GM23338 (cell line): ENCODE measurements at regions not wholly inside any gene's neighbourhood (a gene's known extent, or its start where the extent isn't known, plus 50 kb on each side); places are given as distances from the start of the nearest gene placed in this dataset.

Experiments
- CREB1 ChIP-seq: fragments of 250-450 bp; sonication (Bioruptor Pico); IDR thresholded peaks from 2 replicates; pipeline ENCODE4 v1.5.0; 2020; ENCODE audit warnings: low read depth, mild to moderate bottlenecking, moderate library complexity
- JUNB ChIP-seq: IDR thresholded peaks from one replicate; pipeline ENCODE4 v1.6.1; 2016; ENCODE audit warnings: antibody characterized with exemption; ENCODE audit not compliant: unreplicated experiment
- POLR2AphosphoS5 ChIP-seq: IDR thresholded peaks from 2 replicates; pipeline ENCODE4 v1.6.1; 2016; ENCODE audit warnings: antibody characterized with exemption, low read depth
- TF ChIP-seq, protein P1 (sequence below): fragments of 250-450 bp; sonication (Bioruptor Pico); IDR thresholded peaks from 2 replicates; pipeline ENCODE4 v1.5.0; 2020; ENCODE audit warnings: mild to moderate bottlenecking, moderate library complexity
- TF ChIP-seq, protein P2 (sequence below): IDR thresholded peaks from one replicate; pipeline ENCODE4 v1.6.1; 2018; ENCODE audit warnings: antibody characterized with exemption; ENCODE audit not compliant: unreplicated experiment
- TF ChIP-seq, protein P3 (sequence below), 2 experiments: fragments of 200-600 bp in 1 of 2; sonication (generic) in 1 of 2; conservative IDR thresholded peaks; 2 replicates each; pipeline versions ENCODE4 v1.5.1 to v1.6.1; 2016 to 2017; ENCODE audit warnings: antibody characterized with exemption in 2 of 2, low read depth in 2 of 2, mild to moderate bottlenecking in 2 of 2, moderate library complexity in 1 of 2

DNA sequence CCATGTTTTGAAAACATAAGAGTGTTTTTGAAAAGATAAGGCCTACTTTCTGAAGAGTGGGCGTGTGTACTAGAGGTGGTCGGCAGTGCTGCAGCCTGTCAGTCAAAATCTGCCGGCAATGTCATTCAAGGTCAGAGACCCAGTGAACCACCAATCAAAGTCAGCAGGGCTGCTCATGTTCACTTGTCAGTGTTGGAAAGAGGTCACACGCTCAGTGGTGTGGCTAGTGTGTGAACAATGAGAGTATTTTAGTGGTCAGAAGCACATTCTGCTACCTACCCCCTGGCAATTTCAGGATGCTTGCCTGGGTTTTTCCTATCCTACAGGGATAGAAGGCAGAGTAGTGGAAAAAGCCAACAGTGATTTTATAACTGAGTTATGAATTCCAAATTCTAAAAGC lies 278.5 kb upstream of the ONECUT1 start (continued):
- TF ChIP-seq, protein P1, sequence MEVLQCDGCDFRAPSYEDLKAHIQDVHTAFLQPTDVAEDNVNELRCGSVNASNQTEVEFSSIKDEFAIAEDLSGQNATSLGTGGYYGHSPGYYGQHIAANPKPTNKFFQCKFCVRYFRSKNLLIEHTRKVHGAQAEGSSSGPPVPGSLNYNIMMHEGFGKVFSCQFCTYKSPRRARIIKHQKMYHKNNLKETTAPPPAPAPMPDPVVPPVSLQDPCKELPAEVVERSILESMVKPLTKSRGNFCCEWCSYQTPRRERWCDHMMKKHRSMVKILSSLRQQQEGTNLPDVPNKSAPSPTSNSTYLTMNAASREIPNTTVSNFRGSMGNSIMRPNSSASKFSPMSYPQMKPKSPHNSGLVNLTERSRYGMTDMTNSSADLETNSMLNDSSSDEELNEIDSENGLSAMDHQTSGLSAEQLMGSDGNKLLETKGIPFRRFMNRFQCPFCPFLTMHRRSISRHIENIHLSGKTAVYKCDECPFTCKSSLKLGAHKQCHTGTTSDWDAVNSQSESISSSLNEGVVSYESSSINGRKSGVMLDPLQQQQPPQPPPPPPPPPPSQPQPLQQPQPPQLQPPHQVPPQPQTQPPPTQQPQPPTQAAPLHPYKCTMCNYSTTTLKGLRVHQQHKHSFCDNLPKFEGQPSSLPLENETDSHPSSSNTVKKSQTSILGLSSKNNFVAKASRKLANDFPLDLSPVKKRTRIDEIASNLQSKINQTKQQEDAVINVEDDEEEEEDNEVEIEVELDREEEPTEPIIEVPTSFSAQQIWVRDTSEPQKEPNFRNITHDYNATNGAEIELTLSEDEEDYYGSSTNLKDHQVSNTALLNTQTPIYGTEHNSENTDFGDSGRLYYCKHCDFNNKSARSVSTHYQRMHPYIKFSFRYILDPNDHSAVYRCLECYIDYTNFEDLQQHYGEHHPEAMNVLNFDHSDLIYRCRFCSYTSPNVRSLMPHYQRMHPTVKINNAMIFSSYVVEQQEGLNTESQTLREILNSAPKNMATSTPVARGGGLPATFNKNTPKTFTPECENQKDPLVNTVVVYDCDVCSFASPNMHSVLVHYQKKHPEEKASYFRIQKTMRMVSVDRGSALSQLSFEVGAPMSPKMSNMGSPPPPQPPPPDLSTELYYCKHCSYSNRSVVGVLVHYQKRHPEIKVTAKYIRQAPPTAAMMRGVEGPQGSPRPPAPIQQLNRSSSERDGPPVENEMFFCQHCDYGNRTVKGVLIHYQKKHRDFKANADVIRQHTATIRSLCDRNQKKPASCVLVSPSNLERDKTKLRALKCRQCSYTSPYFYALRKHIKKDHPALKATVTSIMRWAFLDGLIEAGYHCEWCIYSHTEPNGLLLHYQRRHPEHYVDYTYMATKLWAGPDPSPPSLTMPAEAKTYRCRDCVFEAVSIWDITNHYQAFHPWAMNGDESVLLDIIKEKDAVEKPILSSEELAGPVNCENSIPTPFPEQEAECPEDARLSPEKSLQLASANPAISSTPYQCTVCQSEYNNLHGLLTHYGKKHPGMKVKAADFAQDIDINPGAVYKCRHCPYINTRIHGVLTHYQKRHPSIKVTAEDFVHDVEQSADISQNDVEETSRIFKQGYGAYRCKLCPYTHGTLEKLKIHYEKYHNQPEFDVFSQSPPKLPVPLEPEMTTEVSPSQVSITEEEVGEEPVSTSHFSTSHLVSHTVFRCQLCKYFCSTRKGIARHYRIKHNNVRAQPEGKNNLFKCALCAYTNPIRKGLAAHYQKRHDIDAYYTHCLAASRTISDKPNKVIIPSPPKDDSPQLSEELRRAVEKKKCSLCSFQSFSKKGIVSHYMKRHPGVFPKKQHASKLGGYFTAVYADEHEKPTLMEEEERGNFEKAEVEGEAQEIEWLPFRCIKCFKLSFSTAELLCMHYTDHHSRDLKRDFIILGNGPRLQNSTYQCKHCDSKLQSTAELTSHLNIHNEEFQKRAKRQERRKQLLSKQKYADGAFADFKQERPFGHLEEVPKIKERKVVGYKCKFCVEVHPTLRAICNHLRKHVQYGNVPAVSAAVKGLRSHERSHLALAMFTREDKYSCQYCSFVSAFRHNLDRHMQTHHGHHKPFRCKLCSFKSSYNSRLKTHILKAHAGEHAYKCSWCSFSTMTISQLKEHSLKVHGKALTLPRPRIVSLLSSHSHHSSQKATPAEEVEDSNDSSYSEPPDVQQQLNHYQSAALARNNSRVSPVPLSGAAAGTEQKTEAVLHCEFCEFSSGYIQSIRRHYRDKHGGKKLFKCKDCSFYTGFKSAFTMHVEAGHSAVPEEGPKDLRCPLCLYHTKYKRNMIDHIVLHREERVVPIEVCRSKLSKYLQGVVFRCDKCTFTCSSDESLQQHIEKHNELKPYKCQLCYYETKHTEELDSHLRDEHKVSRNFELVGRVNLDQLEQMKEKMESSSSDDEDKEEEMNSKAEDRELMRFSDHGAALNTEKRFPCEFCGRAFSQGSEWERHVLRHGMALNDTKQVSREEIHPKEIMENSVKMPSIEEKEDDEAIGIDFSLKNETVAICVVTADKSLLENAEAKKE (CRISPR knock-in tag): no peak
- no peak for TF ChIP-seq POLR2AphosphoS5
- no peak for TF ChIP-seq JUNB
- TF ChIP-seq, protein P2, sequence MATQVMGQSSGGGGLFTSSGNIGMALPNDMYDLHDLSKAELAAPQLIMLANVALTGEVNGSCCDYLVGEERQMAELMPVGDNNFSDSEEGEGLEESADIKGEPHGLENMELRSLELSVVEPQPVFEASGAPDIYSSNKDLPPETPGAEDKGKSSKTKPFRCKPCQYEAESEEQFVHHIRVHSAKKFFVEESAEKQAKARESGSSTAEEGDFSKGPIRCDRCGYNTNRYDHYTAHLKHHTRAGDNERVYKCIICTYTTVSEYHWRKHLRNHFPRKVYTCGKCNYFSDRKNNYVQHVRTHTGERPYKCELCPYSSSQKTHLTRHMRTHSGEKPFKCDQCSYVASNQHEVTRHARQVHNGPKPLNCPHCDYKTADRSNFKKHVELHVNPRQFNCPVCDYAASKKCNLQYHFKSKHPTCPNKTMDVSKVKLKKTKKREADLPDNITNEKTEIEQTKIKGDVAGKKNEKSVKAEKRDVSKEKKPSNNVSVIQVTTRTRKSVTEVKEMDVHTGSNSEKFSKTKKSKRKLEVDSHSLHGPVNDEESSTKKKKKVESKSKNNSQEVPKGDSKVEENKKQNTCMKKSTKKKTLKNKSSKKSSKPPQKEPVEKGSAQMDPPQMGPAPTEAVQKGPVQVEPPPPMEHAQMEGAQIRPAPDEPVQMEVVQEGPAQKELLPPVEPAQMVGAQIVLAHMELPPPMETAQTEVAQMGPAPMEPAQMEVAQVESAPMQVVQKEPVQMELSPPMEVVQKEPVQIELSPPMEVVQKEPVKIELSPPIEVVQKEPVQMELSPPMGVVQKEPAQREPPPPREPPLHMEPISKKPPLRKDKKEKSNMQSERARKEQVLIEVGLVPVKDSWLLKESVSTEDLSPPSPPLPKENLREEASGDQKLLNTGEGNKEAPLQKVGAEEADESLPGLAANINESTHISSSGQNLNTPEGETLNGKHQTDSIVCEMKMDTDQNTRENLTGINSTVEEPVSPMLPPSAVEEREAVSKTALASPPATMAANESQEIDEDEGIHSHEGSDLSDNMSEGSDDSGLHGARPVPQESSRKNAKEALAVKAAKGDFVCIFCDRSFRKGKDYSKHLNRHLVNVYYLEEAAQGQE: no peak
- TF ChIP-seq, protein P3, sequence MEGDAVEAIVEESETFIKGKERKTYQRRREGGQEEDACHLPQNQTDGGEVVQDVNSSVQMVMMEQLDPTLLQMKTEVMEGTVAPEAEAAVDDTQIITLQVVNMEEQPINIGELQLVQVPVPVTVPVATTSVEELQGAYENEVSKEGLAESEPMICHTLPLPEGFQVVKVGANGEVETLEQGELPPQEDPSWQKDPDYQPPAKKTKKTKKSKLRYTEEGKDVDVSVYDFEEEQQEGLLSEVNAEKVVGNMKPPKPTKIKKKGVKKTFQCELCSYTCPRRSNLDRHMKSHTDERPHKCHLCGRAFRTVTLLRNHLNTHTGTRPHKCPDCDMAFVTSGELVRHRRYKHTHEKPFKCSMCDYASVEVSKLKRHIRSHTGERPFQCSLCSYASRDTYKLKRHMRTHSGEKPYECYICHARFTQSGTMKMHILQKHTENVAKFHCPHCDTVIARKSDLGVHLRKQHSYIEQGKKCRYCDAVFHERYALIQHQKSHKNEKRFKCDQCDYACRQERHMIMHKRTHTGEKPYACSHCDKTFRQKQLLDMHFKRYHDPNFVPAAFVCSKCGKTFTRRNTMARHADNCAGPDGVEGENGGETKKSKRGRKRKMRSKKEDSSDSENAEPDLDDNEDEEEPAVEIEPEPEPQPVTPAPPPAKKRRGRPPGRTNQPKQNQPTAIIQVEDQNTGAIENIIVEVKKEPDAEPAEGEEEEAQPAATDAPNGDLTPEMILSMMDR (conservative IDR thresholded peaks at IDR 0.05; ENCODE audit: low read depth in 2 of 2): no peak
- no peak for TF ChIP-seq CREB1 (CRISPR knock-in tag)
